H1 (cell line): ENCODE measurements at regions not wholly inside any gene's neighbourhood (a gene's known extent, or its start where the extent isn't known, plus 50 kb on each side); places are given as distances from the start of the nearest gene placed in this dataset.

Experiments used
- CTCF ChIA-PET: fragments of 300-600 bp; sonication (Branson Sonifier 250); formaldehyde crosslinking; loops from one replicate; lab custom pipeline; 2021; ENCODE audit not compliant: partially characterized antibody; lab: Charles Lee
- POLR2A ChIA-PET: fragments of 300-600 bp; sonication (Branson Sonifier 250); formaldehyde crosslinking; loops from one replicate; lab custom pipeline; 2021; ENCODE audit warnings: inconsistent platforms; ENCODE audit not compliant: partially characterized antibody; lab: Charles Lee
- DNase-seq, 2 experiments: peaks; one replicate each; pipeline versions ENCODE4 v3.0.0 to v3.0.0-alpha.2; 2010 to 2022; ENCODE audit warnings: low spot score in 2 of 2, low read depth in 1 of 2, mixed read lengths in 1 of 2
- FAIRE-seq: peaks from 2 replicates; lab custom pipeline; 2011; peaks lifted over from hg19 to GRCh38; lab: Jason Lieb, UNC
- H2AFZ ChIP-seq: 2 replicates; pipeline ENCODE4 v1.8.1; 2012; ENCODE audit warnings: low read length, inconsistent platforms
- H2AK5ac ChIP-seq: 2 replicates; pipeline ENCODE4 v1.6.1; 2013; ENCODE audit warnings: low read depth, low read length
- H2BK120ac ChIP-seq: replicated peaks from 2 replicates; pipeline ENCODE3; 2013; ENCODE audit warnings: low read depth, low read length, inconsistent platforms
- H2BK12ac ChIP-seq: 2 replicates; pipeline ENCODE4 v1.6.1; 2013; ENCODE audit warnings: low read depth, low read length
- H2BK15ac ChIP-seq: 2 replicates; pipeline ENCODE4 v1.6.1; 2013; ENCODE audit warnings: low read length
- H2BK20ac ChIP-seq: 2 replicates; pipeline ENCODE4 v1.6.1; 2013; ENCODE audit warnings: low read length
- H2BK5ac ChIP-seq: 2 replicates; pipeline ENCODE4 v1.6.1; 2013; ENCODE audit warnings: low read depth, low read length
- H3K14ac ChIP-seq: 2 replicates; pipeline ENCODE4 v1.6.1; 2013; ENCODE audit warnings: inconsistent platforms; ENCODE audit not compliant: insufficient read length
- H3K18ac ChIP-seq: 2 replicates; pipeline ENCODE4 v1.6.1; 2013; ENCODE audit warnings: low read length; ENCODE audit errors: extremely low read depth
- H3K23ac ChIP-seq: 2 replicates; pipeline ENCODE4 v1.6.1; 2013; ENCODE audit warnings: inconsistent platforms; ENCODE audit not compliant: insufficient read length
- H3K23me2 ChIP-seq: 2 replicates; pipeline ENCODE4 v1.6.1; 2013; ENCODE audit warnings: low read depth, low read length
- H3K27ac ChIP-seq: 2 replicates; pipeline ENCODE4 v1.6.1; 2011; ENCODE audit warnings: low read depth, low read length, inconsistent platforms
- H3K27me3 ChIP-seq, 4 experiments: replicated peaks in 1 of 4; 1 replicate in 1 of 4; 2 replicates in 3 of 4; pipeline versions ENCODE4 v1.6.1 to v1.8.1; 2011 to 2013; ENCODE audit warnings: low read length in 3 of 4, mild to moderate bottlenecking in 3 of 4, inconsistent platforms in 2 of 4, mixed read lengths in 2 of 4, moderate library complexity in 1 of 4; ENCODE audit not compliant: control insufficient read depth in 3 of 4, insufficient read depth in 3 of 4; ENCODE audit errors: extremely low read depth in 1 of 4
- H3K36me3 ChIP-seq, 4 experiments: 2 replicates each; pipeline versions ENCODE4 v1.6.1 to v1.8.1; 2011 to 2013; ENCODE audit warnings: mild to moderate bottlenecking in 4 of 4, low read length in 3 of 4, moderate library complexity in 2 of 4, control low read depth in 1 of 4, inconsistent platforms in 1 of 4; ENCODE audit not compliant: insufficient read depth in 4 of 4, control insufficient read depth in 2 of 4
- H3K4ac ChIP-seq: replicated peaks from 2 replicates; pipeline ENCODE3; 2013; ENCODE audit warnings: low read length, low read depth, mixed read lengths, inconsistent platforms; ENCODE audit not compliant: insufficient read length
- H3K4me1 ChIP-seq, 4 experiments: replicated peaks in 1 of 4; 1 replicate in 1 of 4; 2 replicates in 3 of 4; pipeline versions ENCODE4 v1.6.1 to v1.8.1; 2011 to 2013; ENCODE audit warnings: low read length in 3 of 4, inconsistent platforms in 2 of 4, mixed read lengths in 1 of 4; ENCODE audit not compliant: insufficient read depth in 4 of 4, control insufficient read depth in 3 of 4
- H3K4me2 ChIP-seq, 2 experiments: 2 replicates each; pipeline versions ENCODE4 v1.6.1 to v1.8.1; 2011 to 2013; ENCODE audit warnings: low read depth in 2 of 2, low read length in 2 of 2, control low read depth in 1 of 2, inconsistent platforms in 1 of 2, mild to moderate bottlenecking in 1 of 2; ENCODE audit not compliant: insufficient read depth in 1 of 2
- H3K4me3 ChIP-seq, 4 experiments: fragments of 200-600, 300-600 bp in 1 of 4; sonication (generic), shearing (Covaris generic), sonication (Bioruptor Twin) in 1 of 4; 2 replicates each; pipeline versions ENCODE4 v1.5.1 to v1.8.1; 2011 to 2016; ENCODE audit warnings: low read length in 4 of 4, low read depth in 3 of 4, control low read depth in 2 of 4, inconsistent platforms in 2 of 4, mild to moderate bottlenecking in 2 of 4, mixed read lengths in 1 of 4, moderate library complexity in 1 of 4; ENCODE audit not compliant: insufficient read depth in 2 of 4; ENCODE audit errors: extremely low read depth in 1 of 4
- H3K56ac ChIP-seq: replicated peaks from 2 replicates; pipeline ENCODE3; 2013; ENCODE audit warnings: low read depth, mild to moderate bottlenecking, mixed read lengths, low read length, inconsistent platforms; ENCODE audit not compliant: insufficient read length
- H3K79me1 ChIP-seq: 2 replicates; pipeline ENCODE4 v1.6.1; 2013; ENCODE audit warnings: low read depth, low read length, control low read depth
- H3K79me2 ChIP-seq, 2 experiments: 2 replicates each; pipeline versions ENCODE4 v1.6.1 to v1.8.1; 2012 to 2013; ENCODE audit warnings: low read length in 2 of 2, mild to moderate bottlenecking in 2 of 2, inconsistent platforms in 1 of 2; ENCODE audit not compliant: insufficient read depth in 2 of 2, control insufficient read depth in 1 of 2
- H3K9ac ChIP-seq, 4 experiments: replicated peaks in 1 of 4; 1 replicate in 1 of 4; 2 replicates in 3 of 4; pipeline versions ENCODE4 v1.6.1 to v1.8.1; 2011 to 2013; ENCODE audit warnings: low read depth in 3 of 4, low read length in 3 of 4, control low read depth in 2 of 4, mild to moderate bottlenecking in 2 of 4, moderate library complexity in 2 of 4, inconsistent platforms in 1 of 4; ENCODE audit errors: extremely low read depth in 1 of 4
- H3K9me3 ChIP-seq, 2 experiments: 2 replicates each; pipeline versions ENCODE4 v1.6.1 to v1.8.1; 2012 to 2013; ENCODE audit warnings: mild to moderate bottlenecking in 2 of 2, moderate library complexity in 2 of 2, control low read depth in 1 of 2, inconsistent platforms in 1 of 2, low read depth in 1 of 2, low read length in 1 of 2, mixed read lengths in 1 of 2; ENCODE audit not compliant: insufficient read depth in 2 of 2
- H4K20me1 ChIP-seq, 2 experiments: replicated peaks in 1 of 2; 2 replicates each; pipeline versions ENCODE3 to v1.8.1; 2011 to 2013; ENCODE audit warnings: inconsistent platforms in 2 of 2, low read length in 2 of 2, mild to moderate bottlenecking in 1 of 2; ENCODE audit not compliant: insufficient read depth in 2 of 2, control insufficient read depth in 1 of 2
- H4K5ac ChIP-seq: 2 replicates; pipeline ENCODE4 v1.6.1; 2013; ENCODE audit warnings: low read length, low read depth, mixed read lengths, inconsistent platforms; ENCODE audit not compliant: insufficient read length
- H4K8ac ChIP-seq: 2 replicates; pipeline ENCODE4 v1.8.0; 2013; ENCODE audit warnings: mild to moderate bottlenecking, moderate library complexity, low read length, inconsistent platforms; ENCODE audit not compliant: insufficient read depth; ENCODE audit errors: extremely low read depth
- H4K91ac ChIP-seq: replicated peaks from 2 replicates; pipeline ENCODE3; 2013; ENCODE audit warnings: low read length, mixed read lengths, inconsistent platforms; ENCODE audit not compliant: insufficient read length
- ASH2L ChIP-seq: fragments of 200-600, 300-600 bp; sonication (generic); IDR thresholded peaks from one replicate; pipeline ENCODE4 v1.7.1; 2017; ENCODE audit warnings: low read length
- BCL11A ChIP-seq, 2 experiments: IDR thresholded peaks; one replicate each; pipeline ENCODE4 v1.6.1; 2011; ENCODE audit warnings: low read depth in 2 of 2, low read length in 2 of 2, mild to moderate bottlenecking in 2 of 2
- CBX8 ChIP-seq: fragments of 300-800, 300-1000 bp; sonication (generic); IDR thresholded peaks from 2 replicates; pipeline ENCODE4 v1.7.1; 2016; ENCODE audit warnings: low read depth, low read length, borderline replicate concordance
- CHD1 ChIP-seq: IDR thresholded peaks from 2 replicates; pipeline ENCODE4 v1.6.1; 2012; ENCODE audit warnings: low read depth, low read length, improper control_type of control experiment
- EZH2 ChIP-seq: fragments of 200-600 bp; sonication (generic); IDR thresholded peaks from 2 replicates; pipeline ENCODE4 v1.7.1; 2012; ENCODE audit warnings: low read depth, mild to moderate bottlenecking, moderate library complexity, low read length, inconsistent platforms; ENCODE audit not compliant: severe bottlenecking
- JUND ChIP-seq: IDR thresholded peaks from 2 replicates; pipeline ENCODE4 v1.6.1; 2011; ENCODE audit warnings: mild to moderate bottlenecking, improper control_type of control experiment, low read length
- KDM1A ChIP-seq: fragments of 200-600, 300-600 bp; sonication (generic); IDR thresholded peaks from 2 replicates; pipeline ENCODE4 v1.7.1; 2016; ENCODE audit warnings: mild to moderate bottlenecking, low read length, borderline replicate concordance
- KDM4A ChIP-seq: IDR thresholded peaks from one replicate; pipeline ENCODE4 v1.7.1; 2012; ENCODE audit warnings: low read depth, mild to moderate bottlenecking, moderate library complexity, low read length, inconsistent platforms; ENCODE audit not compliant: severe bottlenecking
- NRF1 ChIP-seq: IDR thresholded peaks from 2 replicates; pipeline ENCODE4 v1.6.1; 2011; ENCODE audit warnings: mild to moderate bottlenecking, low read depth, low read length, improper control_type of control experiment
- POLR2A ChIP-seq, 2 experiments: IDR thresholded peaks; 1 replicate in 1 of 2; 2 replicates in 1 of 2; pipeline ENCODE4 v1.6.1; 2011; ENCODE audit warnings: low read depth in 2 of 2, low read length in 2 of 2, mild to moderate bottlenecking in 2 of 2; ENCODE audit errors: control extremely low read depth in 1 of 2
- TAF1 ChIP-seq: IDR thresholded peaks from 2 replicates; pipeline ENCODE4 v1.6.1; 2011; ENCODE audit warnings: mild to moderate bottlenecking, low read depth, low read length
- TAF7 ChIP-seq: optimal IDR thresholded peaks from 2 replicates; pipeline ENCODE3; 2011; ENCODE audit warnings: low read depth, mild to moderate bottlenecking, inconsistent platforms, low read length, moderate library complexity, borderline replicate concordance
- TBP ChIP-seq: IDR thresholded peaks from 2 replicates; pipeline ENCODE4 v1.6.1; 2011; ENCODE audit warnings: low read depth, low read length, improper control_type of control experiment
- TEAD4 ChIP-seq: IDR thresholded peaks from 2 replicates; pipeline ENCODE4 v1.6.1; 2012; ENCODE audit warnings: low read depth, low read length, inconsistent platforms, mixed read lengths
- WGBS, 2 experiments: shearing (Covaris generic) in 1 of 2; methylation state at CpG; one replicate each; pipeline versions ENCODE4 v1.1.6 to v1.1.7; 2013 to 2015; ENCODE audit warnings: low lambda C conversion rate in 2 of 2, mixed read lengths in 2 of 2, inconsistent platforms in 1 of 2, low coverage in 1 of 2, missing lambda C conversion rate in 1 of 2; ENCODE audit not compliant: insufficient replicate concordance in 2 of 2, insufficient coverage in 1 of 2, insufficient read length in 1 of 2; ENCODE audit errors: extremely low coverage in 1 of 2, missing lambda C conversion rate in 1 of 2; 5-methylcytosine and 5-hydroxymethylcytosine counted together
- TF ChIP-seq, protein P1 (sequence below): IDR thresholded peaks from 2 replicates; pipeline ENCODE4 v1.6.1; 2011; ENCODE audit warnings: low read length, improper control_type of control experiment

DNA sequence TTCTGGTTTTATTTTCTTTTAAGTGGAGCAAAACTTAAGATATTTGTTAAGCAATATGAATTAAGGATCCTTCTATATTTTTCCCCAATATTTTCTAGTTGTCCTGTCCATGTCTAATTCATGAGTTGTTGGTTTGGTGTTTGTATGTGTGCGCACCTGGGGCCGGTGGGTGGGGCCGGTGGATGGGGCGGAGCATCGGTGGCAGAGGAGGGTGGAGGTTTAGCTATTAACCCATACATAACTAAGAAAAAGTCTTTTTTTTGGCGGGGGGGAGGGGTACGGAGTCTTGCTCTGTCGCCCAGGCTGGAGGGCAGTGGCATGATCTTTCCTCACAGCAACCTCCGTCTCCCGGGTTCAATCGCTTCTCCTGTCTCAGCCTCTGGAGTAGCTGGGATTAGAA lies 489.8 kb downstream of the PDGFC start:
- POLR2A ChIA-PET = no interaction called here
- no peaks in the 10 kb centered on the region for H4K20me1 ChIP-seq
- H2BK15ac ChIP-seq = no peak overlapping the region
- H3K79me1 ChIP-seq = no peaks in the 10 kb centered on the region
- no peak overlapping the region for H3K4me2 ChIP-seq
- no peak overlapping the region for H2AFZ ChIP-seq
- no peak overlapping the region for H3K56ac ChIP-seq
- no peaks in the 10 kb centered on the region for H3K4me1 ChIP-seq
- H3K4ac ChIP-seq = no peak overlapping the region
- no peaks in the 10 kb centered on the region for H3K9me3 ChIP-seq
- H4K8ac ChIP-seq = no peak overlapping the region; the same call in 1 of the 2 replicates
- DNase-seq (no peak), FAIRE-seq (no peak)
- no peak overlapping the region for H4K5ac ChIP-seq
- H2BK12ac ChIP-seq = no peak overlapping the region
- no peaks in the 10 kb centered on the region for H3K27me3 ChIP-seq
- no peak overlapping the region for H4K91ac ChIP-seq
- no peaks in the 10 kb centered on the region for H3K36me3 ChIP-seq
- no peak overlapping the region for H3K9ac ChIP-seq
- H2AK5ac ChIP-seq = no peak overlapping the region
- TF ChIP-seq ASH2L (no peak), TEAD4 (no peak), KDM4A (no peak), TBP (no peak), CBX8 (no peak), EZH2 (no peak), POLR2A (IDR thresholded peaks at IDR 0.05; ENCODE audit: control extremely low read depth in 1 of 2, low read depth in 2 of 2, low read length in 2 of 2) (no peak), BCL11A (IDR thresholded peaks at IDR 0.05; ENCODE audit: low read depth in 2 of 2, low read length in 2 of 2) (no peak), TAF7 (no peak), TAF1 (no peak), JUND (no peak), KDM1A (no peak), CHD1 (no peak), NRF1 (no peak)
- TF ChIP-seq, protein P1, sequence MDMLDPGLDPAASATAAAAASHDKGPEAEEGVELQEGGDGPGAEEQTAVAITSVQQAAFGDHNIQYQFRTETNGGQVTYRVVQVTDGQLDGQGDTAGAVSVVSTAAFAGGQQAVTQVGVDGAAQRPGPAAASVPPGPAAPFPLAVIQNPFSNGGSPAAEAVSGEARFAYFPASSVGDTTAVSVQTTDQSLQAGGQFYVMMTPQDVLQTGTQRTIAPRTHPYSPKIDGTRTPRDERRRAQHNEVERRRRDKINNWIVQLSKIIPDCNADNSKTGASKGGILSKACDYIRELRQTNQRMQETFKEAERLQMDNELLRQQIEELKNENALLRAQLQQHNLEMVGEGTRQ = no peak
- H2BK20ac ChIP-seq = no peak overlapping the region
- H3K18ac ChIP-seq = no peak overlapping the region
- H2BK120ac ChIP-seq = no peak overlapping the region
- no peak overlapping the region for H3K23ac ChIP-seq
- no peak overlapping the region for H2BK5ac ChIP-seq
- no peak overlapping the region for H3K14ac ChIP-seq
- no peaks in the 10 kb centered on the region for H3K79me2 ChIP-seq
- CTCF ChIA-PET = interaction anchor here (0.8 kb wide), 1 partner anchor 40 kb away, joined by 4 read pairs; no protein-coding TSS in a partner anchor
- no peaks in the 10 kb centered on the region for H3K23me2 ChIP-seq
- H3K27ac ChIP-seq = no peak overlapping the region
- H3K4me3 ChIP-seq = no peak overlapping the region
- WGBS, 2 experiments = 96% methylated on average over 11 of the region's 11 CpGs; no CpG with 5 or more reads in 1 of the 2 experiments
